ENCODE measurements at regions not wholly inside any gene's neighbourhood (a gene's known extent, or its start where the extent isn't known, plus 50 kb on each side); places are given as distances from the start of the nearest gene placed in this dataset.
"Not testable (repeated sequence)": the region's sequence is repeated elsewhere in the genome, so short reads cannot be mapped to it uniquely, and the experiment has no call there.

DNA sequence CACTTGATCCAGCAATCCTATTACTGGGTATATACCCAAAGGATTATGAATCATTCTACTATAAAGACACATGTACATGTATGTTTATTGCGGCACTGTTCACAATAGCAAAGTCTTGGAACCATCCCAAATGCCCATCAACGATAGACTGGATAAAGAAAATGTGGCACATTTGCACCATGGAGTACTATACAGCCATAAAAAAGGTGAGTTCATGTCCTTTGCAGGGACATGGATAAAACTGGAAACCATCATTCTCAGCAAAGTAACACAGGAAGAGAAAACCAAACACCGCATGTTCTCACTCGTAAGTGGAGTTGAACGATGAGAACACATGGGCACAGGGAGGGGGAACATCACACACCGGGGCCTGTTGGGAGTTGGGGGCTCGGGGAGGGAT lies 104.9 kb upstream of the MDFIC start:
- TF ChIP-seq, protein P1, sequence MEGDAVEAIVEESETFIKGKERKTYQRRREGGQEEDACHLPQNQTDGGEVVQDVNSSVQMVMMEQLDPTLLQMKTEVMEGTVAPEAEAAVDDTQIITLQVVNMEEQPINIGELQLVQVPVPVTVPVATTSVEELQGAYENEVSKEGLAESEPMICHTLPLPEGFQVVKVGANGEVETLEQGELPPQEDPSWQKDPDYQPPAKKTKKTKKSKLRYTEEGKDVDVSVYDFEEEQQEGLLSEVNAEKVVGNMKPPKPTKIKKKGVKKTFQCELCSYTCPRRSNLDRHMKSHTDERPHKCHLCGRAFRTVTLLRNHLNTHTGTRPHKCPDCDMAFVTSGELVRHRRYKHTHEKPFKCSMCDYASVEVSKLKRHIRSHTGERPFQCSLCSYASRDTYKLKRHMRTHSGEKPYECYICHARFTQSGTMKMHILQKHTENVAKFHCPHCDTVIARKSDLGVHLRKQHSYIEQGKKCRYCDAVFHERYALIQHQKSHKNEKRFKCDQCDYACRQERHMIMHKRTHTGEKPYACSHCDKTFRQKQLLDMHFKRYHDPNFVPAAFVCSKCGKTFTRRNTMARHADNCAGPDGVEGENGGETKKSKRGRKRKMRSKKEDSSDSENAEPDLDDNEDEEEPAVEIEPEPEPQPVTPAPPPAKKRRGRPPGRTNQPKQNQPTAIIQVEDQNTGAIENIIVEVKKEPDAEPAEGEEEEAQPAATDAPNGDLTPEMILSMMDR (IDR thresholded peaks at IDR 0.05): not testable (repeated sequence)
- not testable (repeated sequence) for TF ChIP-seq EP300 (IDR thresholded peaks at IDR 0.05)
